ENCODE measurements at regions not wholly inside any gene's neighbourhood (a gene's known extent, or its start where the extent isn't known, plus 50 kb on each side); places are given as distances from the start of the nearest gene placed in this dataset.

DNA sequence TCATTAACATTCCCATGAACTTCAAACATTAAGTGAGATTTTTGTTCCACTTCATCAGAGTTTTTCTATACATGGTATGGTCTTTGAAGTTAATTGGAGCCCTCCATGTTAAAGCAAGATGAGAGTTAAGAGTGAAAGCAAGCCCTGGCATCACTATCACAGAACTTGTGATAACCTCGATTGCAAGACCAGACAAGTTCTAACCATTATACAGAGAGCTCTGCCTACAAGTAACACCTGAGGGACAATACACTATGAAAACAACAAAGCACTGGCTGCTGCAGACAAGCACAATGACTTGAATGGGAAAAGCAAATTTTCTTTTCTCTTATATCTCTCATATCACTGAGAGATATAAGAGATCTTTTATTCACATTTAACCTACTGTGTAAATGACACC, 126.6 kb upstream of the GYPA start:
- TF ChIP-seq TAF1 (IDR thresholded peaks at IDR 0.05; ENCODE audit: low read depth, low read length) (no peak), POU2F2 (IDR thresholded peaks at IDR 0.05; ENCODE audit: low read depth, low read length) (no peak), SPI1 (IDR thresholded peaks at IDR 0.05; ENCODE audit: low read depth, low read length) (no peak), POLR2AphosphoS5 (IDR thresholded peaks at IDR 0.05; ENCODE audit: low read depth, low read length) (no peak), PAX5 (IDR thresholded peaks at IDR 0.05; ENCODE audit: insufficient read depth, low read length, severe bottlenecking) (no peak), POLR2A (IDR thresholded peaks at IDR 0.05; ENCODE audit: low read depth, low read length) (no peak)
- DNase-seq (ENCODE audit: insufficient read length, low spot score) (no peak), FAIRE-seq (no peak)

DNA sequence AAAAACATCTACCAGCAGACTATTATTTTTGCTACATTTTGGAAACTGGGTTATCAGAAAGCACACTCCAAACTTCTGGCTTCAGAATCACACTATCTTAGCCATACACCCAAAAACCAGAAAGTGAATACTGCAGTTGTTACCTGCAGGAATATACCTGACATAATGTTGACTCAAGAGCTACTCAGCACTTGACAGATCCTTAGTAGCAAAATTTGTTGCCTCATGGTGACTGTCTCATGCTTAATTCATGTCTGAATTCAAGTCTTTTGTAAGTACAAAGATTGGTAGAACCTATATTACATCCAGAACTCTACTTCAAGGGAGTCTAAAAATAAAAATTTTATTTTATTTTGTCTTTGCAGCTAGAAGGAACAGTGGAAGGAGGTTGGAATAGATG, 140.2 kb upstream of the GYPA start:
- DNase-seq (ENCODE audit: insufficient read length, low spot score), result no peak
- TF ChIP-seq POLR2AphosphoS5 (IDR thresholded peaks at IDR 0.05; ENCODE audit: low read depth, low read length) (no peak), POU2F2 (IDR thresholded peaks at IDR 0.05; ENCODE audit: low read depth, low read length) (no peak), TAF1 (IDR thresholded peaks at IDR 0.05; ENCODE audit: low read depth, low read length) (no peak), PAX5 (IDR thresholded peaks at IDR 0.05; ENCODE audit: insufficient read depth, low read length, severe bottlenecking) (no peak), SPI1 (IDR thresholded peaks at IDR 0.05; ENCODE audit: low read depth, low read length) (no peak), POLR2A (IDR thresholded peaks at IDR 0.05; ENCODE audit: low read depth, low read length) (no peak)
- no peak for FAIRE-seq

- no peak for FAIRE-seq
- DNase-seq (ENCODE audit: insufficient read length, low spot score), result no peak
Measured at GRCh38 chr4:144283526-144283925, 143.0 kb upstream of the GYPA start.

GRCh38 chr4:144284026-144284425, 143.5 kb upstream of the GYPA start:
- TF ChIP-seq PAX5 (IDR thresholded peaks at IDR 0.05; ENCODE audit: insufficient read depth, low read length, severe bottlenecking) (no peak), SPI1 (IDR thresholded peaks at IDR 0.05; ENCODE audit: low read depth, low read length) (no peak), POLR2AphosphoS5 (IDR thresholded peaks at IDR 0.05; ENCODE audit: low read depth, low read length) (no peak), TAF1 (IDR thresholded peaks at IDR 0.05; ENCODE audit: low read depth, low read length) (no peak), POU2F2 (IDR thresholded peaks at IDR 0.05; ENCODE audit: low read depth, low read length) (no peak), POLR2A (IDR thresholded peaks at IDR 0.05; ENCODE audit: low read depth, low read length) (no peak)
- DNase-seq (ENCODE audit: insufficient read length, low spot score), result no peak
- FAIRE-seq, result no peak

More at GRCh38 chr4:144283526-144283925, 143.0 kb upstream of the GYPA start:
- TF ChIP-seq POLR2AphosphoS5 (IDR thresholded peaks at IDR 0.05; ENCODE audit: low read depth, low read length), result no peak
- no peak for TF ChIP-seq POU2F2 (IDR thresholded peaks at IDR 0.05; ENCODE audit: low read depth, low read length)
- no peak for TF ChIP-seq SPI1 (IDR thresholded peaks at IDR 0.05; ENCODE audit: low read depth, low read length)
- no peak for TF ChIP-seq PAX5 (IDR thresholded peaks at IDR 0.05; ENCODE audit: insufficient read depth, low read length, severe bottlenecking)
- no peak for TF ChIP-seq TAF1 (IDR thresholded peaks at IDR 0.05; ENCODE audit: low read depth, low read length)
- TF ChIP-seq POLR2A (IDR thresholded peaks at IDR 0.05; ENCODE audit: low read depth, low read length), result no peak

DNA sequence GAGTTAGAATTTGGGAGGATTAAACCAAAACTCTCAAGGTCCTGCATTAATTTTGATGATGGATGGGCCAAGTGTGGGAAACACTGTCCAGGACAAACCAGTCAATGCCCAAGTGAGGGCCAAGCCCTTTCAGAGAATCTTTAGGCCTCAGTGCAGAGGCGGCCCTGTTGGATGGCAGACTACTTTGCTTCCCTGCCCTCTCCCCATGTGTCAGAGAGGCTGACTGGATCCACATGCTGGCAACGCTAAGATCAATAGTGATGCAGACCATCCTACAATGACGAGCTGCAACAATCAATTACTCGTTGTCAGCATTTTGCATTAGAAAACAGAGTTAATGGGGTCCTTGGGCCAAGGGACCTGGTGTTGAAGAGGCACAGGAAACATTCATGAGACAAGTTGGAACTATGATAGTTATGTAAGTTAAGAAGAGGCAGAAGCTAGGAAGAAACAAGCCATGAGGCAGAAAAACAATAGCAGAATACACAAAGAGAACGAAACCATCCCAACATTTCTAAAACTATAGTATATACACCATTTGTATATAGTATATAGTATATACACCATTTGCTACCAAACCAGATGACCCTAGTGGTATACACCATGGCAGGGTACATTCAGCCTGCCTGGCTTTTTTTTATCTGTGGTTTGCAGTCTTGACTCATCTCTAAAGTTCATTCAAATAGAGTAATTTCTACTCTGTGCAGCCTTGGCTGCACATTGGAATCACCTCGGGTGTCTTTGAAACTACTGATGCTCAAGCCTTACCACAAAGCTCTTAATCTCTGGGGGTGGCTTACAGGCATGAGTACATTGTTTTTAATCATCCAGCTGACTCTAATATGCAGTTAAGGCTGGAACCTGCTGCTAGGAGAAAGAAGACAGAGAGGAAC, 147.7 kb upstream of the GYPA start:
- DNase-seq (ENCODE audit: insufficient read length, low spot score) (no peak), FAIRE-seq (no peak)
- TF ChIP-seq POLR2AphosphoS5 (IDR thresholded peaks at IDR 0.05; ENCODE audit: low read depth, low read length), result no peak

- TF ChIP-seq SPI1 (IDR thresholded peaks at IDR 0.05; ENCODE audit: low read depth, low read length), result no peak
- no peak for TF ChIP-seq POLR2A (IDR thresholded peaks at IDR 0.05; ENCODE audit: low read depth, low read length)
- TF ChIP-seq POLR2AphosphoS5 (IDR thresholded peaks at IDR 0.05; ENCODE audit: low read depth, low read length), result no peak
- no peak for TF ChIP-seq POU2F2 (IDR thresholded peaks at IDR 0.05; ENCODE audit: low read depth, low read length)
- TF ChIP-seq TAF1 (IDR thresholded peaks at IDR 0.05; ENCODE audit: low read depth, low read length), result no peak
- TF ChIP-seq PAX5 (IDR thresholded peaks at IDR 0.05; ENCODE audit: insufficient read depth, low read length, severe bottlenecking), result no peak
- FAIRE-seq, result no peak
- DNase-seq (ENCODE audit: insufficient read length, low spot score), result no peak
Measured at GRCh38 chr4:144289667-144290428, 149.3 kb upstream of the GYPA start.

- FAIRE-seq, result no peak
Measured at GRCh38 chr4:144291164-144291563, 150.6 kb upstream of the GYPA start.

DNA sequence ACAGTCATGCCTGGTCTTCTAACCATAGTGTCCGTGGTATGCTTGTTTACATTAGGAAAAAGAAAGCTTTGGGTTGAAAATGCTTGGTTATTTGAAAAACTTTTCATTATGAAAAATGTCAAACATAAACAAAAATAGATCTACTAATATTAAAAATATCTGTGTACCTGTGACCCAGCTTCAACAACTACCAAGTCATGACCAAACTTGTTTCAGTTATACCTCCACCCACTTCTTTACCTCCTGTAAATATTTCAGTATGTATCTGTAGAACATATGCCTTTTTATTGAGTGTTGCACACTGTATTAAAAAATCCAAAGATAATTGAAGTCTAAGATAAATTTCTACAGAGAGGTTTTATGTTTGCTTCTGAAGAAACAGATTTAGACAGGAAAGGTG, 153.7 kb upstream of the GYPA start:
- FAIRE-seq (no peak), DNase-seq (ENCODE audit: insufficient read length, low spot score) (no peak)
- TF ChIP-seq POLR2AphosphoS5 (IDR thresholded peaks at IDR 0.05; ENCODE audit: low read depth, low read length) (no peak), POLR2A (IDR thresholded peaks at IDR 0.05; ENCODE audit: low read depth, low read length) (no peak), PAX5 (IDR thresholded peaks at IDR 0.05; ENCODE audit: insufficient read depth, low read length, severe bottlenecking) (no peak), POU2F2 (IDR thresholded peaks at IDR 0.05; ENCODE audit: low read depth, low read length) (no peak), TAF1 (IDR thresholded peaks at IDR 0.05; ENCODE audit: low read depth, low read length) (no peak), SPI1 (IDR thresholded peaks at IDR 0.05; ENCODE audit: low read depth, low read length) (no peak)

More at GRCh38 chr4:144291164-144291563, 150.6 kb upstream of the GYPA start:
- no peak for DNase-seq (ENCODE audit: insufficient read length, low spot score)
- TF ChIP-seq POLR2AphosphoS5 (IDR thresholded peaks at IDR 0.05; ENCODE audit: low read depth, low read length) (no peak), SPI1 (IDR thresholded peaks at IDR 0.05; ENCODE audit: low read depth, low read length) (no peak), POLR2A (IDR thresholded peaks at IDR 0.05; ENCODE audit: low read depth, low read length) (no peak), PAX5 (IDR thresholded peaks at IDR 0.05; ENCODE audit: insufficient read depth, low read length, severe bottlenecking) (no peak)

GRCh38 chr4:144295286-144295995, 154.9 kb upstream of the GYPA start:
- no peak for TF ChIP-seq POLR2A (IDR thresholded peaks at IDR 0.05; ENCODE audit: low read depth, low read length)
- no peak for TF ChIP-seq SPI1 (IDR thresholded peaks at IDR 0.05; ENCODE audit: low read depth, low read length)
- no peak for TF ChIP-seq TAF1 (IDR thresholded peaks at IDR 0.05; ENCODE audit: low read depth, low read length)
- no peak for TF ChIP-seq PAX5 (IDR thresholded peaks at IDR 0.05; ENCODE audit: insufficient read depth, low read length, severe bottlenecking)
- no peak for TF ChIP-seq POLR2AphosphoS5 (IDR thresholded peaks at IDR 0.05; ENCODE audit: low read depth, low read length)
- TF ChIP-seq POU2F2 (IDR thresholded peaks at IDR 0.05; ENCODE audit: low read depth, low read length), result no peak
- no peak for DNase-seq (ENCODE audit: insufficient read length, low spot score)
- no peak for FAIRE-seq
